ENCODE measurements at regions not wholly inside any gene's neighbourhood (a gene's known extent, or its start where the extent isn't known, plus 50 kb on each side); places are given as distances from the start of the nearest gene placed in this dataset.

DNA sequence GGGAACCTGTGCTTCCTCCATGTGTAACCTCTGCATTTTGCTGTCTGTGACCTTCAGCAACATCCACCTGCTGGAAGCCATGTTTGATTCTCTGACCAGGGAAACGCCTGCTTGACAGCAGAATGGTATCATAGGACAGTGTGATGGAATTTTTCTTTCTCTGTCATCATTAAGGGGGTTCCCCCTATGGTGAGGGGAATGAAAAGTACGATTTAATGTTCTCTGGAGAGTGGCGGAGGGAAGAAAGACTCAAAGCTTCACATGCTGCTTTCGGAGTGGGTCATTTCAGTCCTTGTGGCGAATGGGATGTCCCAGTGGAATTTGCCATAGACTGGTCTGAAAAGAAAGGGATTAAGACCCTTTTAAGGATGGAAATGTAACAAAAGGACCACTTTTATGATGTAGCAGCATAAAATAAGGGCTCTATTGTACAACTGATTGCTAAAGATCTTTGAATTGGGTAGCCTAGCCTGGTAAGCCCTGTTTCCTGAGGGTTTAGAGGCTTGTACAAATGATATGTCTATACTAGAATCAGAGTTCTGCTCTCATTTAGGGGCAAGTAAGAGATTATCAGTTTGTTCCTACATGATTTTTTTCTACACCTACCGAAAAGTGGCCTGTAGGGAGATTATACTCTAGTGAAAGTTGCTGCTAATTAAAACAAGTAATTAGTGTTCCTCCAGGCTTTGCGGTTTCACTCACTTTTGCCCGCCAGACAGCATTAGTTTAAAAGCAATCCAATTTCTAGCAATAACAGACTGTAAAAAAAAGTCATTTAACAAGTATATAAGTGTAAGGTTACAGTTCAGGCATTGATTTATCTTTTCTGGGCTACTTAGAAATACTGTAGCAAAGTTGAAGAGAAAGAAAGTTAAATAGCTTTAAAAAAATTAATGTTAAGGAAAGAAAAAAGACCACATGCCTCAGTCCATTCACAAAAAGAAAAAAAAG, 904.5 kb downstream of the NR2F1-AS1 start:
- TF ChIP-seq, protein P1, sequence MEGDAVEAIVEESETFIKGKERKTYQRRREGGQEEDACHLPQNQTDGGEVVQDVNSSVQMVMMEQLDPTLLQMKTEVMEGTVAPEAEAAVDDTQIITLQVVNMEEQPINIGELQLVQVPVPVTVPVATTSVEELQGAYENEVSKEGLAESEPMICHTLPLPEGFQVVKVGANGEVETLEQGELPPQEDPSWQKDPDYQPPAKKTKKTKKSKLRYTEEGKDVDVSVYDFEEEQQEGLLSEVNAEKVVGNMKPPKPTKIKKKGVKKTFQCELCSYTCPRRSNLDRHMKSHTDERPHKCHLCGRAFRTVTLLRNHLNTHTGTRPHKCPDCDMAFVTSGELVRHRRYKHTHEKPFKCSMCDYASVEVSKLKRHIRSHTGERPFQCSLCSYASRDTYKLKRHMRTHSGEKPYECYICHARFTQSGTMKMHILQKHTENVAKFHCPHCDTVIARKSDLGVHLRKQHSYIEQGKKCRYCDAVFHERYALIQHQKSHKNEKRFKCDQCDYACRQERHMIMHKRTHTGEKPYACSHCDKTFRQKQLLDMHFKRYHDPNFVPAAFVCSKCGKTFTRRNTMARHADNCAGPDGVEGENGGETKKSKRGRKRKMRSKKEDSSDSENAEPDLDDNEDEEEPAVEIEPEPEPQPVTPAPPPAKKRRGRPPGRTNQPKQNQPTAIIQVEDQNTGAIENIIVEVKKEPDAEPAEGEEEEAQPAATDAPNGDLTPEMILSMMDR (IDR thresholded peaks at IDR 0.05) = no peak
- TF ChIP-seq POLR2A (IDR thresholded peaks at IDR 0.05) = no peak

All from thyroid gland (tissue), 4 donors.